Gastrocnemius medialis (tissue), 4 donors: ENCODE measurements at regions not wholly inside any gene's neighbourhood (a gene's known extent, or its start where the extent isn't known, plus 50 kb on each side); places are given as distances from the start of the nearest gene placed in this dataset.

Source experiments
- POLR2A ChIP-seq, 2 donors: fragments of 450-650 bp; IDR thresholded peaks; one replicate each; pipeline ENCODE4 v1.6.1; 2017; ENCODE audit warnings: antibody characterized with exemption in 2 of 2, mild to moderate bottlenecking in 2 of 2, moderate library complexity in 2 of 2
- TF ChIP-seq, protein P1 (sequence below), 5 experiments: fragments of 450-650 bp in 3 of 5; fragments of 200-600 bp in 2 of 5; sonication (generic) in 2 of 5; IDR thresholded peaks in 4 of 5; conservative IDR thresholded peaks in 1 of 5; 1 replicate in 4 of 5; 2 replicates in 1 of 5; pipeline ENCODE4 v1.5.1; 2016 to 2019; ENCODE audit warnings: antibody characterized with exemption in 5 of 5, mild to moderate bottlenecking in 3 of 5, moderate library complexity in 3 of 5

DNA sequence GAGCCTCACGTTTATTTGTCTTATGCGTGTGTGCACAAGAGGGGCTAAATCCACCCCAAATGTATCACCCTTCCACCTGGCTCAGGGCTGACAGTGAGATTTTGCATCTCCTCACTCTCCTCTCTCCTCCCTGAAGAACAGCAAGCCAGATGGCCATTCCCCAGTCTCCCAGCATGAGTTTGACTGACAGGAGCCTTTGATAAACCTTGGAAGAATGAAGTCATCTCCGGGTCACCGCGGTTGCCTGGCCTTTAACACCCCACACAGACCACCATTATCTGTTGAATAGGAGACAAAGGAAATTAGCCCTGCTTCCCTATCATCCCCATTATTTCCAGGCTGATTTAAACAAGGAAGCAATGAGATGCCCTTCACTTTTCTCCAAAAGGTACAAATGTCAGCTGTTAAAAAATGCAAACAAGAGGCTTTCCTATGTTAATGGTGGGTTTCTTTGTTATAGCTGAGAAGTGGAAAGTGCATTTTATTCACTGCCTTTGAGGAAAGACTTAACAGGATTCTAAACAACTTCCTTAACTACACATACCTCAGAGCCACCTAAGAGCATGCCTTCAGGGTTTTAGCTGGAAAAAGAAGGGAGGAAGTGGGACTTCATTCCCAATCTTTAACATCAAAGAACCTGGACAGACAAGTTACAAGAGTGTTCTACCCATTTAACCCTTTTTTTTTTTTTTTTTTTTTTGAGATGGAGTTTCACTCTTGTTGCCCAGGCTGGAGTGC lies 524.8 kb upstream of the ID4 start:
- TF ChIP-seq, protein P1, sequence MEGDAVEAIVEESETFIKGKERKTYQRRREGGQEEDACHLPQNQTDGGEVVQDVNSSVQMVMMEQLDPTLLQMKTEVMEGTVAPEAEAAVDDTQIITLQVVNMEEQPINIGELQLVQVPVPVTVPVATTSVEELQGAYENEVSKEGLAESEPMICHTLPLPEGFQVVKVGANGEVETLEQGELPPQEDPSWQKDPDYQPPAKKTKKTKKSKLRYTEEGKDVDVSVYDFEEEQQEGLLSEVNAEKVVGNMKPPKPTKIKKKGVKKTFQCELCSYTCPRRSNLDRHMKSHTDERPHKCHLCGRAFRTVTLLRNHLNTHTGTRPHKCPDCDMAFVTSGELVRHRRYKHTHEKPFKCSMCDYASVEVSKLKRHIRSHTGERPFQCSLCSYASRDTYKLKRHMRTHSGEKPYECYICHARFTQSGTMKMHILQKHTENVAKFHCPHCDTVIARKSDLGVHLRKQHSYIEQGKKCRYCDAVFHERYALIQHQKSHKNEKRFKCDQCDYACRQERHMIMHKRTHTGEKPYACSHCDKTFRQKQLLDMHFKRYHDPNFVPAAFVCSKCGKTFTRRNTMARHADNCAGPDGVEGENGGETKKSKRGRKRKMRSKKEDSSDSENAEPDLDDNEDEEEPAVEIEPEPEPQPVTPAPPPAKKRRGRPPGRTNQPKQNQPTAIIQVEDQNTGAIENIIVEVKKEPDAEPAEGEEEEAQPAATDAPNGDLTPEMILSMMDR (IDR thresholded peaks at IDR 0.05 in 4 of 5, conservative IDR thresholded peaks at IDR 0.05 in 1 of 5) = no peak
- no peak for TF ChIP-seq POLR2A (IDR thresholded peaks at IDR 0.05)
